C4-2B (cell line): ENCODE measurements at regions not wholly inside any gene's neighbourhood (a gene's known extent, or its start where the extent isn't known, plus 50 kb on each side); places are given as distances from the start of the nearest gene placed in this dataset.

Source experiments
- H3K27ac ChIP-seq: fragments of 450-650 bp; 2 replicates; pipeline ENCODE4 v1.5.1; 2017
- CTCF ChIP-seq: fragments of 450-650 bp; conservative IDR thresholded peaks from 2 replicates; pipeline ENCODE4 v1.5.1; 2017; ENCODE audit warnings: mild to moderate bottlenecking
- ZFX ChIP-seq: fragments of 450-650 bp; IDR thresholded peaks from 2 replicates; pipeline ENCODE4 v1.6.1; 2017

GRCh38 chrX:142068365-142068764, 136.7 kb downstream of the MAGEC2 start:
- TF ChIP-seq CTCF = no peak
- no peak for TF ChIP-seq ZFX
- no peak overlapping the region for H3K27ac ChIP-seq

- no peak for TF ChIP-seq ZFX
- TF ChIP-seq CTCF = no peak
- no peak overlapping the region for H3K27ac ChIP-seq
Measured at GRCh38 chrX:142060191-142060590, 144.9 kb downstream of the MAGEC2 start.

- no peak overlapping the region for H3K27ac ChIP-seq
- TF ChIP-seq ZFX (no peak), CTCF (no peak)
Measured at GRCh38 chrX:142054094-142054493, 150.4 kb downstream of the MAGEC1 start.

- TF ChIP-seq CTCF = no peak
- no peak for TF ChIP-seq ZFX
- no peak overlapping the region for H3K27ac ChIP-seq
Measured at GRCh38 chrX:142052238-142052637, 148.5 kb downstream of the MAGEC1 start.

GRCh38 chrX:142043196-142043595, 139.5 kb downstream of the MAGEC1 start:
- no peak for TF ChIP-seq CTCF
- TF ChIP-seq ZFX = no peak
- H3K27ac ChIP-seq = no peak overlapping the region

- no peak for TF ChIP-seq ZFX
- no peak for TF ChIP-seq CTCF
- H3K27ac ChIP-seq = no peak overlapping the region
Measured at GRCh38 chrX:142040906-142041305, 137.2 kb downstream of the MAGEC1 start.

GRCh38 chrX:142036116-142036515, 132.4 kb downstream of the MAGEC1 start:
- TF ChIP-seq ZFX (no peak), CTCF (no peak)
- no peak overlapping the region for H3K27ac ChIP-seq
